ENCODE measurements at regions not wholly inside any gene's neighbourhood (a gene's known extent, or its start where the extent isn't known, plus 50 kb on each side); places are given as distances from the start of the nearest gene placed in this dataset.

DNA sequence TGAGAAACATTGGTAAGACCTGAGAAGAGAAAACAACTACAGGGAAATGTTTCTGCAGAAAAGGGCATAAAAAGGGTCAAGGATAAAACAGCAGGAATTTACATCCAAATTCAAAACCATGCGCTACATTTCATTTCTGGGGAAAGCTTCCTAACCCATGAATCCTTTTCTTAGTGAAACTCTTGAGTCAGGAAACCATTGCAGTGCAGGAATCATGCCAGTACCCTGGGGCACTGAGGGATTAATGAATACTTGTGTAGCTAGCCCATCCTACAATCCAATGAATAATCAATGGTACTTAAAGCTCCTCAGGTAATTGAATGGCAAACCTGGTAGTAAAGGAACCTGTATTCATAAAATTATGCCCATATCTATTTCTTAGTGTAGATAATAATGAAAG lies 580.5 kb downstream of the TLE1 start (continued):
- TF ChIP-seq TCF7 (IDR thresholded peaks at IDR 0.05; ENCODE audit: borderline replicate concordance) (no peak), MTA2 (IDR thresholded peaks at IDR 0.05; ENCODE audit: low read depth) (no peak), PAX5 (IDR thresholded peaks at IDR 0.05; ENCODE audit: borderline replicate concordance, low read depth, low read length) (no peak)

GRCh38 chr9:81108391-81108790 lies 581.0 kb downstream of the TLE1 start:
- Histone ChIP-seq H3K4me2 (ENCODE audit: control insufficient read depth, insufficient read depth) (no peak overlapping the region), H2AFZ (ENCODE audit: control insufficient read depth, low read depth, low read length) (no peak overlapping the region), H3K9me3 (replicated peaks; ENCODE audit: control insufficient read depth, insufficient read depth, low read length) (no peaks in the 10 kb centered on the region), H3K79me2 (ENCODE audit: control insufficient read depth, insufficient read depth, low read length) (no peaks in the 10 kb centered on the region), H3K9ac (ENCODE audit: control insufficient read depth, insufficient read depth, low read length) (no peak overlapping the region), H3K27me3 (replicated peaks in 1 of 2; ENCODE audit: control insufficient read depth in 2 of 2, insufficient read depth in 2 of 2, low read length in 1 of 2) (no peaks in the 10 kb centered on the region), H3K4me1 (ENCODE audit: control insufficient read depth, insufficient read depth, low read length) (no peaks in the 10 kb centered on the region), H3K4me3 (no peak overlapping the region), H3K27ac (ENCODE audit: control insufficient read depth, insufficient read depth) (no peak overlapping the region), H4K20me1 (ENCODE audit: control insufficient read depth, insufficient read depth) (no peaks in the 10 kb centered on the region), H3K36me3 (ENCODE audit: control insufficient read depth in 2 of 2, insufficient read depth in 2 of 2, low read length in 1 of 2) (no peaks in the 10 kb centered on the region)
- TF ChIP-seq MYC (IDR thresholded peaks at IDR 0.05; ENCODE audit: insufficient read depth, insufficient read length, insufficient replicate concordance, low read length, severe bottlenecking) (no peak), ZSCAN29 (IDR thresholded peaks at IDR 0.05) (no peak), JUNB (IDR thresholded peaks at IDR 0.05) (no peak), SIN3A (IDR thresholded peaks at IDR 0.05; ENCODE audit: low read depth, low read length) (no peak), KDM1A (IDR thresholded peaks at IDR 0.05; ENCODE audit: borderline replicate concordance) (no peak), HDAC6 (IDR thresholded peaks at IDR 0.05; ENCODE audit: unreplicated experiment) (no peak), PKNOX1 (IDR thresholded peaks at IDR 0.05) (no peak), SMARCA5 (IDR thresholded peaks at IDR 0.05) (no peak), RCOR1 (conservative IDR thresholded peaks at IDR 0.05; ENCODE audit: low read depth, low read length) (no peak), SKIL (IDR thresholded peaks at IDR 0.05; ENCODE audit: low read depth, poor library complexity, severe bottlenecking) (no peak), ZBTB11 (CRISPR knock-in tag; IDR thresholded peaks at IDR 0.05) (no peak)
- ATAC-seq = no peak
- no TSS peak for BruUV-seq (replicated peaks)
- no peak for FAIRE-seq
- ChIA-PET CTCF (no interaction called here), RAD21 (ENCODE audit: unreplicated experiment) (no interaction called here), POLR2A (no interaction called here), SMC1A (ENCODE audit: uncharacterized antibody, unreplicated experiment) (no interaction called here)
- intact Hi-C loops (cut with micrococcal nuclease; ENCODE audit: unreplicated experiment) (no loop called here), in situ Hi-C loops (cut with MboI) (no loop called here)
- 0% methylated on average over 1 of the region's 1 CpG for WGBS (ENCODE audit: insufficient coverage, insufficient replicate concordance, low lambda C conversion rate, missing lambda C conversion rate)
- no peak for DNase-seq (ENCODE audit: low read depth, low spot score)

All from GM12878 (cell line).